SK-N-SH (cell line): ENCODE measurements at regions not wholly inside any gene's neighbourhood (a gene's known extent, or its start where the extent isn't known, plus 50 kb on each side); places are given as distances from the start of the nearest gene placed in this dataset.

ENCODE experiments used
- CTCF ChIA-PET: fragments of 300-600, 350-600 bp; formaldehyde crosslinking; extraction: SDS; loops from one replicate; lab custom pipeline; 2021; lab: Yijun Ruan, JAX
- POLR2A ChIA-PET: fragments of 350-600 bp; sonication (Branson Sonifier 250); formaldehyde crosslinking; extraction: SDS; loops from one replicate; lab custom pipeline; 2020; ENCODE audit warnings: antibody characterized with exemption, inconsistent platforms; lab: Yijun Ruan, JAX
- DNase-seq: peaks from one replicate; pipeline ENCODE4 v3.0.0; 2012
- H2AFZ ChIP-seq: fragments of 200-600 bp; sonication (generic); 2 replicates; pipeline ENCODE4 v1.8.1; 2016; ENCODE audit warnings: antibody characterized with exemption, mild to moderate bottlenecking, low read depth
- H3F3A ChIP-seq: fragments of 200-600 bp; sonication (generic); replicated peaks from 2 replicates; pipeline ENCODE3; 2016; ENCODE audit warnings: antibody characterized with exemption, mild to moderate bottlenecking; ENCODE audit not compliant: insufficient read depth
- H3K27ac ChIP-seq, 2 experiments: fragments of 200-500 bp in 1 of 2; fragments of 200-600 bp in 1 of 2; sonication (Bioruptor generic) in 1 of 2; sonication (generic), shearing (Covaris generic) in 1 of 2; 2 replicates each; pipeline versions ENCODE4 v1.5.1 to v1.6.1; 2014 to 2016; ENCODE audit warnings: low read depth in 2 of 2, inconsistent platforms in 1 of 2, low read length in 1 of 2, mild to moderate bottlenecking in 1 of 2, mixed read lengths in 1 of 2
- H3K27me3 ChIP-seq: fragments of 200-600 bp; sonication (generic), shearing (Covaris generic); 2 replicates; pipeline ENCODE4 v1.6.1; 2016; ENCODE audit warnings: mixed run types; ENCODE audit not compliant: insufficient read depth
- H3K36me3 ChIP-seq, 2 experiments: fragments of 200-500 bp in 1 of 2; fragments of 200-600 bp in 1 of 2; sonication (Bioruptor generic) in 1 of 2; sonication (generic) in 1 of 2; replicated peaks in 1 of 2; 2 replicates each; pipeline versions ENCODE3 to v1.5.1; 2014 to 2016; ENCODE audit warnings: low read length in 1 of 2, mild to moderate bottlenecking in 1 of 2; ENCODE audit not compliant: insufficient read depth in 2 of 2, control insufficient read depth in 1 of 2
- H3K4me1 ChIP-seq, 2 experiments: fragments of 200-500 bp in 1 of 2; fragments of 200-600 bp in 1 of 2; sonication (Bioruptor generic) in 1 of 2; sonication (generic), shearing (Covaris generic) in 1 of 2; 2 replicates each; pipeline versions ENCODE4 v1.5.1 to v1.6.1; 2014 to 2016; ENCODE audit warnings: low read depth in 1 of 2, low read length in 1 of 2, mixed run types in 1 of 2; ENCODE audit not compliant: insufficient read depth in 2 of 2, control insufficient read depth in 1 of 2
- H3K4me2 ChIP-seq: fragments of 200-600 bp; sonication (generic), shearing (Covaris generic); 2 replicates; pipeline ENCODE4 v1.6.1; 2017; ENCODE audit warnings: mixed run types
- H3K4me3 ChIP-seq, 2 experiments: fragments of 200-500 bp in 1 of 2; fragments of 200-600 bp in 1 of 2; sonication (Bioruptor generic) in 1 of 2; sonication (generic), shearing (Covaris generic) in 1 of 2; 2 replicates each; pipeline versions ENCODE4 v1.5.1 to v1.8.1; 2014 to 2016; ENCODE audit warnings: low read depth in 2 of 2, inconsistent platforms in 1 of 2, low read length in 1 of 2, mild to moderate bottlenecking in 1 of 2, mixed read lengths in 1 of 2, moderate library complexity in 1 of 2
- H3K79me2 ChIP-seq: fragments of 200-600 bp; sonication (generic); 2 replicates; pipeline ENCODE4 v1.8.1; 2017; ENCODE audit warnings: mild to moderate bottlenecking; ENCODE audit not compliant: insufficient read depth
- H3K9ac ChIP-seq: fragments of 200-600 bp; sonication (generic); 2 replicates; pipeline ENCODE4 v1.6.1; 2017; ENCODE audit warnings: mixed run types
- H3K9me2 ChIP-seq: fragments of 200-600 bp; sonication (generic); 2 replicates; pipeline ENCODE4 v1.6.1; 2017; ENCODE audit warnings: mixed run types
- H3K9me3 ChIP-seq: fragments of 200-600 bp; sonication (generic); 2 replicates; pipeline ENCODE4 v1.6.1; 2017; ENCODE audit warnings: mixed run types, mild to moderate bottlenecking, moderate library complexity
- H4K20me1 ChIP-seq: fragments of 200-600 bp; sonication (generic); 2 replicates; pipeline ENCODE4 v1.6.1; 2017; ENCODE audit warnings: mild to moderate bottlenecking, mixed run types; ENCODE audit not compliant: insufficient read depth
- CHD2 ChIP-seq: fragments of 150-350 bp; IDR thresholded peaks from 2 replicates; pipeline ENCODE4 v1.6.1; 2018; ENCODE audit warnings: low read length; ENCODE audit not compliant: partially characterized antibody
- ELF1 ChIP-seq: IDR thresholded peaks from 2 replicates; pipeline ENCODE4 v1.4.0; 2012
- FOXM1 ChIP-seq: IDR thresholded peaks from 2 replicates; pipeline ENCODE4 v1.4.0; 2012; ENCODE audit warnings: low read depth, mild to moderate bottlenecking
- MXI1 ChIP-seq: IDR thresholded peaks from 2 replicates; pipeline ENCODE4 v1.6.1; 2012; ENCODE audit warnings: mild to moderate bottlenecking, low read depth, low read length, improper control_type of control experiment
- POLR2AphosphoS5 ChIP-seq: IDR thresholded peaks from 2 replicates; pipeline ENCODE4 v1.6.1; 2012; ENCODE audit warnings: low read depth, low read length
- RFX5 ChIP-seq: IDR thresholded peaks from 2 replicates; pipeline ENCODE4 v1.6.1; 2012; ENCODE audit warnings: mild to moderate bottlenecking, improper control_type of control experiment, low read length
- SIN3A ChIP-seq: IDR thresholded peaks from 2 replicates; pipeline ENCODE4 v1.6.1; 2012; ENCODE audit warnings: low read depth, mild to moderate bottlenecking, low read length, moderate library complexity, borderline replicate concordance
- TCF12 ChIP-seq: IDR thresholded peaks from 2 replicates; pipeline ENCODE4 v1.4.0; 2012
- WGBS: methylation state at CpG from one replicate; pipeline ENCODE4 v1.1.6; 2017; ENCODE audit warnings: low lambda C conversion rate; 5-methylcytosine and 5-hydroxymethylcytosine counted together
- TF ChIP-seq, protein P1 (sequence below): IDR thresholded peaks from 2 replicates; pipeline ENCODE4 v1.4.0; 2012; ENCODE audit warnings: low read depth, borderline replicate concordance
- TF ChIP-seq, protein P2 (sequence below): IDR thresholded peaks from 2 replicates; pipeline ENCODE4; 2012
- TF ChIP-seq, protein P3 (sequence below): fragments of 150-350 bp; IDR thresholded peaks from 2 replicates; pipeline ENCODE4 v1.6.1; 2017; ENCODE audit warnings: antibody characterized with exemption, low read length, low read depth, borderline replicate concordance

DNA sequence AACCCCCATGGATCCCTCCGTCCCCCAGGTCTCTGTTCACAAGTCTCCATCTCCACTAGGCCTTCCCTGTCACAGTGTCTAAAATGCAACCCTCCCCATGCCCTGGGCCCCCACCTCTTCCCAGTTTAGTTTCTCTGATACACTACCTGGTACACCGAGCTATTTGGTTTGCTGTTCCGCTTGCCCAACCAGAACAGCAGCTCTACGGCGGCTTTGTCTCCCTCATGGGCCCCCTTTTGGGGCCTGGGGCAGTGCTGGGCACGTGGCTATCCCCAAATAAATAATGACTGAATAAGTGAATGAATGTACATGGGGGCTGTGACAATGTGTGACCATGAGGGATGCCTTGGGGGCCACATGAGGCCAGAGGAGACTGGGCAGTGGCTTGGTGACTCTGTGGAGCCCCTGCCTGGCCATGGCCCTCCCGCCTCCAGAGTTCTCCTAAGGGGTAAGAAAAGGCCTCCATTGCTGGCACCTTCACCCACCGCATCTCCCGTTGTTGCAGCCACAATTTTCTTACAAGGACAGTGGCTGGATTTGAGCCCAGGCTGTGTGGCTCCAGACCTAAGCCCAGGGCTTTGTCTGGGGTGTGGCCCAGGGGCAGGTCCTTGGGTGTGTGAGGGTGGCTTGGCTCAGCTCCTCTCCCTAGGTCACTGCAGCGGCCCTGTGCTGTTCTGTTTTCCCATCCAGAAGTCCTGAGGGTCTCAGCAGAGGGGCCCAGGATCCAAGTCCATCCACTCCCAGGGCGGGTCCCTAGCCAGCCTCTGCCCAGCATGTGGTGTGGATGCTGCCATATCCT is 408.5 kb upstream of the SULF2 start:
- Histone ChIP-seq H3K9me2 (no peaks in the 10 kb centered on the region), H3K79me2 (no peaks in the 10 kb centered on the region), H3K4me1 (peaks cover 0 to 2% of the 10 kb centered on the region in 2 experiments; a peak in 1 of 4 replicates), H3K9ac (no peak overlapping the region), H3K36me3 (no peaks in the 10 kb centered on the region), H3K9me3 (no peaks in the 10 kb centered on the region), H3K4me2 (no peak overlapping the region), H3K27ac (no peak overlapping the region), H2AFZ (no peak overlapping the region)
- 69% methylated on average over 7 of the region's 11 CpGs for WGBS
- no peak for DNase-seq
- POLR2A ChIA-PET = no interaction called here
- CTCF ChIA-PET = no interaction called here
- TF ChIP-seq CHD2 (no peak), FOXM1 (no peak), SIN3A (no peak), TCF12 (no peak), POLR2AphosphoS5 (no peak), ELF1 (no peak), MXI1 (no peak)
- TF ChIP-seq, protein P1, sequence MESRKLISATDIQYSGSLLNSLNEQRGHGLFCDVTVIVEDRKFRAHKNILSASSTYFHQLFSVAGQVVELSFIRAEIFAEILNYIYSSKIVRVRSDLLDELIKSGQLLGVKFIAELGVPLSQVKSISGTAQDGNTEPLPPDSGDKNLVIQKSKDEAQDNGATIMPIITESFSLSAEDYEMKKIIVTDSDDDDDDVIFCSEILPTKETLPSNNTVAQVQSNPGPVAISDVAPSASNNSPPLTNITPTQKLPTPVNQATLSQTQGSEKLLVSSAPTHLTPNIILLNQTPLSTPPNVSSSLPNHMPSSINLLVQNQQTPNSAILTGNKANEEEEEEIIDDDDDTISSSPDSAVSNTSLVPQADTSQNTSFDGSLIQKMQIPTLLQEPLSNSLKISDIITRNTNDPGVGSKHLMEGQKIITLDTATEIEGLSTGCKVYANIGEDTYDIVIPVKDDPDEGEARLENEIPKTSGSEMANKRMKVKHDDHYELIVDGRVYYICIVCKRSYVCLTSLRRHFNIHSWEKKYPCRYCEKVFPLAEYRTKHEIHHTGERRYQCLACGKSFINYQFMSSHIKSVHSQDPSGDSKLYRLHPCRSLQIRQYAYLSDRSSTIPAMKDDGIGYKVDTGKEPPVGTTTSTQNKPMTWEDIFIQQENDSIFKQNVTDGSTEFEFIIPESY = no peak
- TF ChIP-seq, protein P2, sequence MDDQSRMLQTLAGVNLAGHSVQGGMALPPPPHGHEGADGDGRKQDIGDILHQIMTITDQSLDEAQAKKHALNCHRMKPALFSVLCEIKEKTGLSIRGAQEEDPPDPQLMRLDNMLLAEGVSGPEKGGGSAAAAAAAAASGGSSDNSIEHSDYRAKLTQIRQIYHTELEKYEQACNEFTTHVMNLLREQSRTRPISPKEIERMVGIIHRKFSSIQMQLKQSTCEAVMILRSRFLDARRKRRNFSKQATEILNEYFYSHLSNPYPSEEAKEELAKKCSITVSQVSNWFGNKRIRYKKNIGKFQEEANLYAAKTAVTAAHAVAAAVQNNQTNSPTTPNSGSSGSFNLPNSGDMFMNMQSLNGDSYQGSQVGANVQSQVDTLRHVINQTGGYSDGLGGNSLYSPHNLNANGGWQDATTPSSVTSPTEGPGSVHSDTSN = no peak
- TF ChIP-seq, protein P3, sequence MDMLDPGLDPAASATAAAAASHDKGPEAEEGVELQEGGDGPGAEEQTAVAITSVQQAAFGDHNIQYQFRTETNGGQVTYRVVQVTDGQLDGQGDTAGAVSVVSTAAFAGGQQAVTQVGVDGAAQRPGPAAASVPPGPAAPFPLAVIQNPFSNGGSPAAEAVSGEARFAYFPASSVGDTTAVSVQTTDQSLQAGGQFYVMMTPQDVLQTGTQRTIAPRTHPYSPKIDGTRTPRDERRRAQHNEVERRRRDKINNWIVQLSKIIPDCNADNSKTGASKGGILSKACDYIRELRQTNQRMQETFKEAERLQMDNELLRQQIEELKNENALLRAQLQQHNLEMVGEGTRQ = no peak
- TF ChIP-seq, all 33 proteins: peak for 0
- H3F3A ChIP-seq = no peaks in the 10 kb centered on the region
- no peaks in the 10 kb centered on the region for H4K20me1 ChIP-seq
- H3K4me3 ChIP-seq = no peak overlapping the region
- H3K27me3 ChIP-seq = no peaks in the 10 kb centered on the region

DNA sequence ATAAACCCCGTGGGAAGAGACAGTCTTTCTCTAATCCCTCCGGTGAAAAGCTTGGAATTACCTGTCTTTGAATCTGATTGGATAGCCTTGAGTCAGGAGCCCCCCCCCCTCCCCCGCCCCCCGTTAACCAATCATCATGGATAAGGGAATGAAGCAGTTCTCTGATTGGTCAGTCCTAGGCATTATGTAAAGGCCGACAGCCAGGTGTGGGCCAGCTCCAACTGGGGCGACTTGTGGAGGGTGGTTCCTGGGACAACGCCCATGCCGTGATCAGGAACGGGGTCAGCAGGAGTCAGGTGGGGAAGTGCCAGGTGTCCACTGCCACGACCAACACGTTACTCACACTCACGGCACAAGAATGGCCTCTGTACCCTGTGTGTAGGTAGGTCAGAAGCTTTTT is 406.8 kb upstream of the SULF2 start:
- H3K36me3 ChIP-seq = no peaks in the 10 kb centered on the region
- WGBS = 48% methylated on average over 8 of the region's 12 CpGs
- H3K9me2 ChIP-seq = no peaks in the 10 kb centered on the region
- no peaks in the 10 kb centered on the region for H4K20me1 ChIP-seq
- TF ChIP-seq POLR2AphosphoS5 (no peak), RFX5 (no peak), ELF1 (no peak)
- no peak overlapping the region for H3K27ac ChIP-seq
- H3K9ac ChIP-seq = no peak overlapping the region
- no peak overlapping the region for H3K4me3 ChIP-seq
- CTCF ChIA-PET = no interaction called here
- no peak overlapping the region for H3K4me2 ChIP-seq
- peaks cover 0 to 2% of the 10 kb centered on the region in 2 experiments; a peak in 1 of 4 replicates for H3K4me1 ChIP-seq
- H2AFZ ChIP-seq = no peak overlapping the region
- no peaks in the 10 kb centered on the region for H3K79me2 ChIP-seq
- POLR2A ChIA-PET = no interaction called here
- no peak for DNase-seq
- H3K9me3 ChIP-seq = no peaks in the 10 kb centered on the region
- no peaks in the 10 kb centered on the region for H3F3A ChIP-seq
- H3K27me3 ChIP-seq = no peaks in the 10 kb centered on the region
